ENCODE measurements at regions not wholly inside any gene's neighbourhood (a gene's known extent, or its start where the extent isn't known, plus 50 kb on each side); places are given as distances from the start of the nearest gene placed in this dataset.

- TF ChIP-seq, protein P1, sequence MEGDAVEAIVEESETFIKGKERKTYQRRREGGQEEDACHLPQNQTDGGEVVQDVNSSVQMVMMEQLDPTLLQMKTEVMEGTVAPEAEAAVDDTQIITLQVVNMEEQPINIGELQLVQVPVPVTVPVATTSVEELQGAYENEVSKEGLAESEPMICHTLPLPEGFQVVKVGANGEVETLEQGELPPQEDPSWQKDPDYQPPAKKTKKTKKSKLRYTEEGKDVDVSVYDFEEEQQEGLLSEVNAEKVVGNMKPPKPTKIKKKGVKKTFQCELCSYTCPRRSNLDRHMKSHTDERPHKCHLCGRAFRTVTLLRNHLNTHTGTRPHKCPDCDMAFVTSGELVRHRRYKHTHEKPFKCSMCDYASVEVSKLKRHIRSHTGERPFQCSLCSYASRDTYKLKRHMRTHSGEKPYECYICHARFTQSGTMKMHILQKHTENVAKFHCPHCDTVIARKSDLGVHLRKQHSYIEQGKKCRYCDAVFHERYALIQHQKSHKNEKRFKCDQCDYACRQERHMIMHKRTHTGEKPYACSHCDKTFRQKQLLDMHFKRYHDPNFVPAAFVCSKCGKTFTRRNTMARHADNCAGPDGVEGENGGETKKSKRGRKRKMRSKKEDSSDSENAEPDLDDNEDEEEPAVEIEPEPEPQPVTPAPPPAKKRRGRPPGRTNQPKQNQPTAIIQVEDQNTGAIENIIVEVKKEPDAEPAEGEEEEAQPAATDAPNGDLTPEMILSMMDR (IDR thresholded peaks at IDR 0.05; ENCODE audit: unreplicated experiment), result no peak
- Mint-ChIP-seq H3K4me1 (no peaks in the 10 kb centered on the region), H3K4me3 (no peak overlapping the region), H3K27me3 (ENCODE audit: low read depth) (peaks cover 38% of the 10 kb centered on the region), H3K36me3 (no peaks in the 10 kb centered on the region), H3K9me3 (no peaks in the 10 kb centered on the region), H3K27ac (no peak overlapping the region)
- DNase-seq (ENCODE audit: low spot score in 2 of 2, unreplicated experiment in 2 of 2), result no peak
These were observed 84.9 kb upstream of the NLRP1 start for GRCh38 chr17:5669191-5669590.

DNA sequence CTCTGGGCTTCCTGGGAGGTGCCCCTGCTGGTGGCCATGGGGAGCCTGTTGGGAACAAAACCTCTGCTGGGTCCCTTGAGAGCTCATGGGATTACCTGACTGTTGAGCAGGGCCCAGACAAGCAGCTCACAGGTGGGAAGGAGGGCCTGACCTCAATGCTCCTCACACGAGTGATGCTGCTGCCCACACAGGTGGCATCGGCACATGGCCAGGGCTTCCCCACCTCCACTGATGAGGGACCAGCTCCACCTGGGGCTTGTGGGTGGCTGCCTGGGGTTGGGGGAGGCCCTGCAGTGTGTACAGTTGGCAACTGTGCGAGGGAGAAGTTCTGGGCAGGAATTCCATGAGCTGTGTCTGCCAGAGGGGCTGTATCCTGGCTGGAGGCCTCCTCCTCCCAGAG, 87.8 kb upstream of the NLRP1 start:
- Mint-ChIP-seq H3K36me3 (no peaks in the 10 kb centered on the region), H3K27me3 (ENCODE audit: low read depth) (peaks cover 28% of the 10 kb centered on the region), H3K9me3 (no peaks in the 10 kb centered on the region), H3K4me3 (no peak overlapping the region), H3K4me1 (no peaks in the 10 kb centered on the region), H3K27ac (no peak overlapping the region)
- DNase-seq (ENCODE audit: low spot score in 2 of 2, unreplicated experiment in 2 of 2), result no peak
- TF ChIP-seq, protein P1 (IDR thresholded peaks at IDR 0.05; ENCODE audit: unreplicated experiment), result no peak

GRCh38 chr17:5672815-5673430, 88.6 kb upstream of the NLRP1 start:
- no peaks in the 10 kb centered on the region for H3K36me3 Mint-ChIP-seq
- DNase-seq (ENCODE audit: low spot score in 2 of 2, unreplicated experiment in 2 of 2), result no peak
- TF ChIP-seq, protein P1 (IDR thresholded peaks at IDR 0.05; ENCODE audit: unreplicated experiment), result no peak
- H3K27ac Mint-ChIP-seq, result no peak overlapping the region
- H3K27me3 Mint-ChIP-seq (ENCODE audit: low read depth), result peaks cover 25% of the 10 kb centered on the region
- no peaks in the 10 kb centered on the region for H3K4me1 Mint-ChIP-seq
- H3K9me3 Mint-ChIP-seq, result no peaks in the 10 kb centered on the region
- no peak overlapping the region for H3K4me3 Mint-ChIP-seq

DNA sequence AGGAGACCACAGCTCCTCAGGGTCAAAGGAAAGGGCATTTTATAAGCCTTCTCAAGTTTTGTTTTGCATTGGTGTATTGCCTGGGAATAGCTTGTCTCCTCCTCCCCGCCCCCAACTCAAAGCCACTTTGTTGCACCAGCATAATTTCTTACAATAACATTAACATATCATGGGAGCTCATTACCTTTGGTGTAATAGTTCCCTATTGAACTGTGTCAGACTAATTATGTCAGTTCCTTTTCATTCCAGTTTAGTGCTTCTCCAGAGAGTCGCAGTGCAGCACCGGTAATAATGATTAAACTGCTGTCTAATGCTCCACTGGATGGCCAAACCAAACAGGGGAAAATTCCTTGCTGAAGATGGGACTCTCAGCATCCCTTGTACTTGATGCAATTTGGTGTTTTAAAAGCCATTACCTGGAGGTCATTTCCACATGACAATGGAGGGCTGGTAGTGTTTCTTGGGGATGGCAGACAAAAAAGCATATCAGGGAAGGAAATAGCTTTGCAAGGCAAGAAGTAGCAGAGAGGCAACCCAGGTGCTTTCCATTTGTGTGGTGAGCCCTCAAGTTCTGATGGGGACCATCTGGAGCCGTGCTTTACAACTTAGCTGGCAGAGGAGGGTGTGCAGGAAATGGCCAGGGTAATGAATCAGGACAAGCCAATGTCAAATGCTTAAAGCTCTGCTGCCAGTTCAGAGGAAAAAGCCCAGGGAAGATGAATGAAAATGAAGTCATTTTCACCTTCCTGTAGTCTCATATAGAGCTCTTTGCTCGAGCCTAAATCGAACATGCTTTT, 91.5 kb upstream of the NLRP1 start:
- no peak overlapping the region for H3K27ac Mint-ChIP-seq
- H3K4me3 Mint-ChIP-seq, result no peak overlapping the region
- H3K27me3 Mint-ChIP-seq (ENCODE audit: low read depth), result peaks cover 8% of the 10 kb centered on the region
- TF ChIP-seq, protein P1 (IDR thresholded peaks at IDR 0.05; ENCODE audit: unreplicated experiment), result no peak
- peaks cover 4% of the 10 kb centered on the region for H3K4me1 Mint-ChIP-seq
- no peaks in the 10 kb centered on the region for H3K36me3 Mint-ChIP-seq
- H3K9me3 Mint-ChIP-seq, result peaks cover 7% of the 10 kb centered on the region
- no peak for DNase-seq (ENCODE audit: low spot score in 2 of 2, unreplicated experiment in 2 of 2)

GRCh38 chr17:5677620-5678019, 93.3 kb upstream of the NLRP1 start:
- no peak overlapping the region for H3K27ac Mint-ChIP-seq
- peaks cover 9% of the 10 kb centered on the region for H3K27me3 Mint-ChIP-seq (ENCODE audit: low read depth)
- TF ChIP-seq, protein P1 (IDR thresholded peaks at IDR 0.05; ENCODE audit: unreplicated experiment), result no peak
- peaks cover 7% of the 10 kb centered on the region for H3K9me3 Mint-ChIP-seq
- DNase-seq (ENCODE audit: low spot score in 2 of 2, unreplicated experiment in 2 of 2), result no peak
- H3K4me1 Mint-ChIP-seq, result peaks cover 11% of the 10 kb centered on the region
- H3K36me3 Mint-ChIP-seq, result no peaks in the 10 kb centered on the region
- H3K4me3 Mint-ChIP-seq, result no peak overlapping the region

Measured in mesothelial cell of epicardium (in vitro differentiated cells).